ENCODE measurements at regions not wholly inside any gene's neighbourhood (a gene's known extent, or its start where the extent isn't known, plus 50 kb on each side); places are given as distances from the start of the nearest gene placed in this dataset.
A peak's percentile ranks its signal among the peaks of the same experiment; 100 is the strongest.

GRCh38 chr4:121519236-121519838, 138.5 kb upstream of the QRFPR start:
- DNase-seq (ENCODE audit: low read depth), result no peak

DNA sequence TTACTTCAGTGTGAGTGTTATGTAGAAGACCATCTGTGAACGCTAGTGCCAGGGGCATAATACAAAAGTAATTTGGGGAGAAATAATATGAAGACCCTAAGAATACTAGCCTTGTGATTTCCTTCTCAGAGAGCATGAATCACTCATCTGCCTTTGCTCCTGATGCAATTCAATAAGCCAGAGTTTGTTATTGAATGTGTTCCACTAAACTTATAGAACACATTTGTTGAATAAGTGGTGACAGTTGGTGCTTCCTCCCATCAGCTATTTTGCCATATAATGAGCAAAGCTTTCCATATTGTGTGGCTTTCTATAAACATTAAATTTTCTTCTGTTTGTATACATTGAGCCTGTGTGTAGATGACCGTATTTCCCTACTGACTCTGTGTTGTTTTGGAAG, 136.4 kb upstream of the QRFPR start:
- no peak for DNase-seq (ENCODE audit: low read depth)

DNA sequence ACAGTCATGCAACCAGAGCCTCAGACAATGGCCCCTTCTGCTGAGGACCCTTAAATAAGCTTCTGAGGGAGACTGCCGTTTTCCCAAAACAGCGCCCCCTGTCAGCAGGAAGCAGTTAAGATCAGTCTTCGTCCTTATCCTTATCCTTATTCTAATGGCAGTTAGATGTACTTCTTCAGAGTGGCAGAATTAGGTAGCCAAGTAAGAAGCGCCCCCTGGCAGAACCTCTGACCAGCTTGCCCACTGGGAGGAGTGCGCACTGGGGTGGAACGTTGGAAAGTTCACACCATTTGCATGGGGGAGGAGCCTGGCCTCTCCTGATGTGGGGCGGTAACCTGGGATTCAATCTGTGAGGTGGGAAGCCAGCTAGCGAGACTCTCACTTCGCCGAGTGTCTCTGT, 133.6 kb upstream of the QRFPR start:
- no peak for DNase-seq (ENCODE audit: low read depth)

DNA sequence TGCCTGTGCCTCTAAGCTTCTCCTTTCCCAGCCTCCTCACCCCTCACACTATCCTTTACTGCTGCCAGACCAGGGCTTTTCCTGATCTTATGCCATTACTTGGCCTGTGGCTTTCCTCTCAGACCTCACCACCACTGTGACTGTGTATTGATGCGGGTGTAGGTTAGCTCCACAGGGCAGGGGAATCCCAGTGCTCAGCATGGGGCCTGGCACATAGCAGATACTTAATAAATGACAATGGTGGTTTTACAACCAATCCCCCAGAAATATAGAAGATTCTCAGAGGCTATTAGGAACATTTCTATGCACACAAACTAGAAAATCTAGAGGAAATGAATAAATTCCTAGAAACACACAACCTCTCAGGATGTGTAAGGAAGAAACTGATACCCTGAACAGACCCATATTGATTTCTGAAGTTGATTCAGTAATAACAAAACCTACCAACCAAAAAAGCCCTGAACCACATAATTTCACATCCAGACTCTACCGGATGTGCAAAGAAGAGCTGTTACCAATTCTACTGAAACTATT, 129.6 kb upstream of the QRFPR start:
- no peak for DNase-seq (ENCODE audit: low read depth)

DNA sequence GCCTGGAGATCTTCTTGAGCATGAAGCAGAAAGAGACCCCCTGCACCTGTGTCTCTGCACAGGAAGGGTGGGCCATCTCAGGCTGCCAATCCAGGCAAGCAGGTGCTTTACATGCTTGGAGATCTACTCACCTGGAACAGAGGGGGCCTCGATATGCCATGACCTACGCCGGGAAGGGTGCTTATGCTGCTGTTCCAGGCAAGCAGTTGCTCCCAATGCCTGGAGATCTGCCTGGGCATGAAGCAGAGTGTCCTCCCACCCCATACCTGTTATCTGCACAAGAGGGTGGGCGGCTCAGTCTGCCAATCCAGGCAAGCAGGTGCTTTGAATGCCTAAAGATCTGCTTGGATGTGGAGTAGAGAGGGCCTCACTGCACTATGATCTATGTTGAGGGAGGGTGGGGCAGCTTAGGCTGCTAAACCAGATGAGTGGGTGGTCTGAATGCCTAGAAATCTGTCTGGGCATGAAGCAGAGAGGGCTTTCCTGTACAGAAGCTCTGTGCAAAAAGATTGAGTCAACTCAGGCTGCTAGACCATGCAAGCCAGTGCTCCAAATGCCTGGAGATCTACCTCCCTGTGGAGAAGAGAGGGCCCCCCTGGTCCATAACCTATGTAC, 104.5 kb upstream of the QRFPR start:
- no peak for DNase-seq (ENCODE audit: low read depth)

- DNase-seq (ENCODE audit: low read depth), result peak; percentile 73
Observed at GRCh38 chr4:121484633-121485032, 103.8 kb upstream of the QRFPR start.

DNA sequence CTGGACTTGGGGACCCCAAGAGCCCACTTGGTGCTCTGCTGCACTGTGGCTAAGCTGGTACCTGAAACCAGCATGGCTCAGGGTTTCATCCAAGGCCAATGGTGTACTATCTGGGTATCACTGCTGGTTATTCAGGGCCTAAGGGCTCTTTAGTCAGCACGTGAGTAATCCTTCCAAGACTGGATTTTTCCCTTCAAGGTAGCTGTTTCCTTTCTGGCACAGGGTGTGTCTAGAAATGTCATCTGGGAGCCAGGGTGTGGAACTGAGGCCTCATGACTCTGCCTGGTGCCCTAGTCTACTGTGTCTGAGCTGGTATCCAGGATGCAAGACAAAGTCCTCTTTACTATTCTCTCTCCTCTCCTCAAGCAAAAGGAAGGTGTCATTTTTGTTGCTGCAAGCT, 99.0 kb upstream of the QRFPR start:
- DNase-seq (ENCODE audit: low read depth), result no peak

DNA sequence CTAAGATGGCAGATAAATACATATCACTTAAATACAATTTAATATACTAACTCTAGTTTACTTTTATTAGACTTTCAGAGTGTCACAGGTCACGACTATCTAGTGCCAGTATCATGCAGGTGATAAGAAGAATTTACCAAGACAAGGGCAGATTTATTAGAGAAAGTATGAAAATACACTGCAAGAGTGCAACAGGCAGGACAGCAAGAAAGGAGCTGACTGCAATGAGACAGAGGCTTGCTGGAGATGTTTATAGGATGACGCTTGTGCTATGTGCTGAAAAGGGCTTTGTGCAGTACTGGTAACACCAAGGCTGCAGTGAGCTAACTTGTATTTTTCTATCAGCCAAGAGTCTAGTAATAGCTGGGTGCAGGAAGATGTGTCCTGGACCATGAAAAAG, 96.7 kb upstream of the QRFPR start:
- no peak for DNase-seq (ENCODE audit: low read depth)

DNA sequence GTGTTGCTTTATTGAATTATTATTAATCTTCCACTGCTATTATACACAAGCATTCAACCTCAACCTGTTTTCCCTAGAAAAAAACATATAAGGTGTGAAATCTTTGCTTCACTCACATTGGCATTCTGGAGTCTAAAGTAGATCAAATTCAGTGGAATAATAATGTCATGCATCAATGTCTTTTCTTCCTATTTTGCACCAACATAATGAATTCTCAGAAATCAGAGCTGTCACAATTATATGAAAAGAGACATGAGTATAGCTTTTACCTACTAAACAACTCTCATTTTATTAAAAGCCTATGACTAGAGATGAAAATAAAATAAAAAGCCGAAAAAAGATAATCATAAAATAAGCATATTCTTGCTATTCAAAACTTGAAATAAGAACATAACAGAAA, 96.3 kb upstream of the QRFPR start:
- no peak for DNase-seq (ENCODE audit: low read depth)

GRCh38 chr4:121472937-121473721, 92.3 kb upstream of the QRFPR start:
- DNase-seq (ENCODE audit: low read depth), result no peak

GRCh38 chr4:121464854-121465253, 84.0 kb upstream of the QRFPR start:
- DNase-seq (ENCODE audit: low read depth), result no peak

DNA sequence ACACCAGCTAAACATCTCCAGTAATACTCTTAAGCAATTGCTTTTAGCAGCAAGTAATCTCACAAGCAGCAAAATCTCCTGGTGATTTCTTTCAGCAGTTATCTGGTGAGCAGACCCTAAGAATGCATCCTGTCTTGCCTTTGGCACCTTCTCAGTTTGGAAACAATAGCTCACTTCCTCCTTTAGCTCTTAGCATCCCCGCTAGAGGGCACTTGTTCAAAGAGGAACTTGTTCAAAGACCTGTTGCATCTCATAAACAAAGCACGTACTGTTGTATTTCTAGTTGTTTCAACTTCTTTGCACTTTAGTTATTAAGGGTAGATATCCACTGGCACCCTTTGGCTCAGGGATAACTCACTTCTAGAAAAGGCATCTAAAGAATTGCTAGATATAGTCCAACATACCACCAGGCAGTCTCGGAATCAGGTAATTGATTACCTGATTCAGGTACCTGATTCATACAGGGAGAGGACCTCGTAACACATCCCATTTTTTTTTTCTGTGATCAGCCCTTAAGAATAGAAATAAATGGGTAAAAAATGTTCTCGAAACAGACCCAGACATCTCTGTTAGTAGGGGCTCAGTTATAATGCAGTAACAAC, 81.9 kb upstream of the QRFPR start:
- DNase-seq (ENCODE audit: low read depth), result peak; percentile 62

DNA sequence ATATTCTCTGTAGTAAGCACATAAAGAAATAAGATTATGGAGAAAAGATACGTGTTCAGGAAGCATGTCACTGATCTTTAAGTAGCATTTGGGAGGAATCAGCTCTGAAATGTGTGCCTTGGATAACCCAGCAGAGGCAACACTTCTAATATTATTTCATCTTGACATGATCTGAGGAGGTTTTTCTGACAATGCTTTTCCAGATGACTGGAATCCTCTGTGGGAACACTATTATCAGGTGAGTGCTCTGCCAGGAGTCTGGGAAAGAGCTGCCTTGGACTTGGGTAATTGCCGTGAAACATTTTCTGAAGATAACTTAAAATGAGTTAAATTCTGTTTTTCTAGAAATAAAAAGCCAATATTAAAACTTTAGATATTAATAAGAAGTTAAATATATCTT, 78.2 kb upstream of the QRFPR start:
- no peak for DNase-seq (ENCODE audit: low read depth)

- no peak for DNase-seq (ENCODE audit: low read depth)
Observed at GRCh38 chr4:121457278-121457875, 76.6 kb upstream of the QRFPR start.

DNA sequence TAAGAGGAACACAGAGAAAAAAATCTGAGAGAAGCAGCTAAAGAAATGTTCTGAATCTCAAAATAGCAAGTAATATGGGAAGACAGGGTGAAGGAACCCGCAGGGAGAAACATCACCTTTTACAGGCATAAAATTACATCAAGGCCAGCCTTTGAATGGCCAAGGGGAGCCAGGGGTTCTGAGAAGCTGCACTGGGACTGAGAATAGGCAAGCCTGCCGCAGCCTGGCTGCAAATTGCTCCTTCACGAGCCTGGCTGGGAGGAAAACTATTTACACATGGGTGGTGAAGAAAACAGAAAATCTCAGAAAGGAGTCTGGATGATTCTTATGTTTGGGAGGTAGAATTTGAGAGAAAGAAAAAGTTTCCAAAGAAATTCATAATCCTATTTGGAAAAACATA, 74.5 kb upstream of the QRFPR start:
- no peak for DNase-seq (ENCODE audit: low read depth)

DNA sequence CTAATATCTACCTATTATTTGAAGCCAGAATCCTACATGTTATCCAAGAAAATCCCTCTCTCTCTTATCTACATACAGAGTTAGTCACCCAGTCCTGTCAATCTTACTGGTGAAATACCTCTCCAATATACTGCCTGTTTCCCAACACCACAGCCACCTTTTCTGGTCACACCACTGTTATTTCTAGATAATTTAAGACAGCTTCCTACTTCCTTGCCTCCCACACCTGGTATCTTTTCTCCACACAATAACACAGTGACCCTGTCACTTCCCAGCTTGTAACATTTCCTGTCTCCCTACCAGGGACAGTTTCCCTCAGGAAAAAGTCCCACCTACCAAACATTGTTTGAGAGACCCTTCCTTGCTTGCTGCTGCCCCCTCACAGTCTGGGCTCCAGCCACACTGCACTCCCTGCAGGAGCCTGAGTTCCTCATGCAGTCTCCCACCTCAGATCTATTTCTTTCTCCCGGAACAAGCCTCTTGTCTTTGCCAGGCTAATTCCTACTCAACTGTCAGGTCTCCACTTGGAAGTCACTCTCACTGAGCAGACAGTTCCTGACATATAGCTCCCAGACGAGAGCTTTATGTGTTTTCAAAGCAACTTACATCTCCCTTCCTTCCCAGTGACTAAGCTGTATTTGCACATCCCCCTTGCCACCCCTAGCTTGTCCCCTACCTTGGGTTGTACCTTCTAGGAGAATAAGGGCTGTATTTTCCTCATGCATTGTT, 73.6 kb upstream of the QRFPR start:
- DNase-seq (ENCODE audit: low read depth), result no peak

DNA sequence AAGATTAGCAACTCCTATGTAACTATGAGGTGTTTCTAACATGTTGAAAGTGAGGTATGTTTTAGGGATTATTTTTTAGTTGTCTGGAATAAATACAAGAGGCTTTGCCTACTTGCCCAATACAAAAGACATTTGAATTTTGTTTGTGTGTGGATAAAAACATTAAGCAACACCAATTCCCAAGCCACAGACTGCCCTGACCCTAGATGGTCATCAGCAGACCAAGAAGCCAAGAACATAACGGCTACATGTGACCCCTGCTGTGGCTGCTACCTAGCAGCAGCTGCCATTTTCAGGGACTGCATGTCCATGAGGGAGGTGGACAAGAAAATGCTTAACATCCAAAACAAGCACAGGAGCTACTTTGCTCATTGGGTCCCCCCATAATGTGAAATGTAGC, 70.5 kb upstream of the QRFPR start:
- DNase-seq (ENCODE audit: low read depth), result no peak

- DNase-seq (ENCODE audit: low read depth), result no peak
Observed at GRCh38 chr4:121449416-121449815, 68.6 kb upstream of the QRFPR start.

DNA sequence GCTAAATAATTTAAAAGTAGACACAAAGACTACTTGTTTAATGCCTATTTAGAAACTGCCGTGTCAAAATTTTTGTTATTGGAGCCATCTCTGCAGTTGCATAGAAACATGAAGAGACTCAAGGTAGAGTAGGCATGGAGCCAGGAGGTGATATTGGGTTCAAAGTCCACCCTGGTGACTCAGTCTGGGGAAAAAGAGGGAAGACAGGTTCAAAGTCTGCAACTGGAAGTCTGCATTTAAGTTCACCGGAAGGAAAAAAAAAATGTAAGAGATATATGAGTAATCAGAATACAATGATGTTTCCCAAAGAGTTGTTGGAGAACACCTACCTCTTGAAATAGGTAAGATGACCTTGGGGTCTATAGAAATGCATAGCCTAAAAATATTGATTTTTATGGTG, 67.4 kb upstream of the QRFPR start:
- DNase-seq (ENCODE audit: low read depth), result no peak

DNA sequence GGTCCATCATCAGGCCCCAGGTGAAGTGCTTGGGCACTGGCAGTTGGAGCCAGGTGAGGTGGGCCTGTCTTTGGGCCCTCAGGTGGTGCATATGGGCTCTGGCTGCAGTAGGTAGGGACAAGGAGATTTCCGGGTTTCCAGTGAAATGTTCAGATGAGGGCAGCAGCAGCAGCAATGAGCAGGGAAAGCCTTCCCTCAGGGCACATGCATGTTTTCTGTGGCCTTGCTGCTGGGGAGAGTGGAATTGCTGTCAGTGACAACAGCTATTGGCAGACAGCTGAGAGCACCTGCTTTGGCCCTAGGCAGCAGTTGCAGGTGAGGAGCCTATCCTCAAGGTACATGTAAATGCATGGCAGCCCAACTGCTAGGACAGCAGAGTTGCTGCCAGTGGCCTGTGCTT, 58.9 kb upstream of the QRFPR start:
- no peak for DNase-seq (ENCODE audit: low read depth)

Data from EH (cell line).